HG02884 (cell line): ENCODE measurements at regions not wholly inside any gene's neighbourhood (a gene's known extent, or its start where the extent isn't known, plus 50 kb on each side); places are given as distances from the start of the nearest gene placed in this dataset.
"Not testable (repeated sequence)": the region's sequence is repeated elsewhere in the genome, so short reads cannot be mapped to it uniquely, and the experiment has no call there.

Experiments used
- ATAC-seq: cut with Tn5 transposase; IDR thresholded peaks from one replicate; pipeline ENCODE4 v1.9.1; 2021; ENCODE audit warnings: mild to moderate bottlenecking, moderate library complexity; ENCODE audit not compliant: unreplicated experiment

DNA sequence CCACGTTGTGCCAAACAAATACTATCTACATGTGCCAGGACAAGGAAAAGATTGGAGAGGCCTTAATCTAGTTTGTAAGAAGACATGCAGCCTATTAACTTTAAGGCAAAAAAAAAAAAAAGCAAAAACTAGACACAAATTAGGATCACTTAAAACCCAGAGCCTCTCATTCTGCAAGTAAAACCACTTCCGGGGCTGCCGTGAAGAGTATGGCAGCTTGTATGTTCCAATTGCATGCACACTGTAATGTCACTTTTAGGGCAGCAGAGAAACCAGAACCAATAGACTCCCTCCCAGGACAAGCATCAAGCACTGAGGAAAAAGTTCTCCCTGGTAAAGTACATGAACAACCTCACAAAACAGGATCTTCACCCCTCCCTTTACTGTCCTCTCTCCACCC lies 70.6 kb downstream of the RSL24D1 start:
- no peak for ATAC-seq

DNA sequence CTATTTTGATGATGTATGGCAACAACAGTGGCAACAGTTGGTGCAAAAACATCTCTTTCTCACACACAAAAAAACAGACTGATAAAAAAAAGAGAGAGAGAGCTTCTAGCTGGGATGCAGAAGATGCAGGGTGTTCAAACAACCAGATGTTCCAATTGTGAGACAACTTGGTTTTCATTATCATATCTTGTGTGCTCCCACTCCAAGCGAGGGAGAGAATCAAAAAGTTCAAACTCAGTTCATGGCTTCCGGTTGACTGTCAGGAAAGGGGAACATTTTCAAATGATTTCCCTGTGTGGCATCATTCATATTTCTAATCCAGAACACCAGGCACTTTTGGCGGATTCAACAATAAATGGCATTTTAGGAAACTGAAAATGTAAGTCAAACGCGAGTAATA lies 72.1 kb downstream of the RSL24D1 start:
- ATAC-seq, result no peak

DNA sequence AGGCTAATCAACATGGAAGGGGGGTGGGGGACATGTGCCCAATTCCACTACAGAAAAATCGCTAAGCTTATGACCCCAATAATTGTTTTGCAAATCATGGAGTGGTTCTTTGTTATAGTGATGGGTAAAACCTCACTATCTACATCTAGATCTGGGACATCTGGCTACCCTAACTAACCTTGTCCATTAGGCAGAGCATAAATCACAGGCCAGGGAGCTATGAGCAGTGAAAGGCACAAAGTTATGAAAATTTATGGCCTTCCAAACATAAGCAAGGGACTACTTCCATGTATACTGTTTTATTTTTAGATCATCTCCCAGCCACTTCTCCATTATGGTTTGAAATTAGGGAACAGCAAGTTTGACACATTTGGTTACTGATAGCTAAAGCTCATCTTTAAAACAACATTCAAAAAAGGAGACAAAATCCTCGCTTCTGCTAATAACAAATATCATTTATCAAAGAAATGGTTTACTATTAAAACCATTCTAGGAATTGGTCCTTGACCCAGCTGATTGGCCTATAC lies 78.3 kb downstream of the RSL24D1 start:
- ATAC-seq, result no peak

DNA sequence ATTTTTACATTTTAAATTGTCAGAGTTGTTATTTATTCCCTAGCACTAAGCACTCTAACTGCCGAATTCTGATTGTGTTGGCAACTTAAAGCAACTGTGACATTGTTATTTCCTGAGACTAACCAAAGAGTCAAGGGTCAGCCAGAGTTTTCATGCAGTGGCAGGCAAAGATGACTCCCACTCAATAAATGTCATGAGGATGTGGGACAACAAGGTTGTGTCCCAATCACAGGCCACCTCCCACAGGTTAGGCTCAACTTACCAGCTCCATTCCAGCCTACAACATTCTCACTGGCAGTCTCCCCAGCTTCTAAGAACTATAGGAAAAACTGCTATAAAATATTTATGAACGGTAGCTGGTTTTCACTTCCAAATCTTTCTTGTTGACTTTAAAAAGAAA lies 80.1 kb downstream of the RSL24D1 start:
- no peak for ATAC-seq

DNA sequence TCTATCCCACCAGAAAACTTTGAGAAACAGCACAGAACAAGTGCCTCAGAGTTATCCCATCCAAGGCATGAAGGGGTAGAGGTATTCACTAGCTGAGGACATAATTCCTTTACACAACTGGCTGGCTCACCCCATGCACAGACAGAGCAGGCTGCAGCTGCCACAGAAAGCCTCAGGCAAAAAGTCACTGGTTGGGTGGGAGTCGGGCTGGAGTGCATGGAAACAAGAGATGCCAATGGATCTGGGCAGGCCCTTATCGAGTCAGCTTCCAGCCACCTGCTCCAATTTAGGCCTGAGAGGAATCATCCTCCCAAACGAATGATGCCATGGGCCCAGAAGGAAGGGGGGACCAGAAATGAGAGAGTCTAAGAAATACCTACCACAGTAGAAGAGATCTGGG lies 83.0 kb downstream of the RSL24D1 start:
- ATAC-seq, result no peak

DNA sequence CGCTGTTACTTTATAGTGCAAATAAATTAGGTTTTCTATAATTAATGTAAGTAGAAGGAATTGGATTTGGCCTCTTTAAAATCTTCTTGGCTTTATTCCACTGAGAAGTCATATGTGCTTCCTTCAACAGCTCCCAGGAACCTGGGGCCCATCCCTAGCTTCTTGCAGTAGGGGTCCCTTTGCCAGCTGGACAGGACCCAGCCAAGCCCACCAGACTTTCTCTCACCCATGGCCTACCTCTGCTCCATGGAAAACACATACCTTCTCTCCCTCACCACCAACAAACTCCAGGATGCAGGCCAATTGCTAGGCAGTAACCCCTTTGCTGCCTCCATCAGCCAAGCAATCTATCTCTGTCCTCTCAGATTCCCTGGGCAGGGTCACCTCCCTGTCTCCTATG lies 84.0 kb downstream of the RSL24D1 start:
- ATAC-seq, result no peak

DNA sequence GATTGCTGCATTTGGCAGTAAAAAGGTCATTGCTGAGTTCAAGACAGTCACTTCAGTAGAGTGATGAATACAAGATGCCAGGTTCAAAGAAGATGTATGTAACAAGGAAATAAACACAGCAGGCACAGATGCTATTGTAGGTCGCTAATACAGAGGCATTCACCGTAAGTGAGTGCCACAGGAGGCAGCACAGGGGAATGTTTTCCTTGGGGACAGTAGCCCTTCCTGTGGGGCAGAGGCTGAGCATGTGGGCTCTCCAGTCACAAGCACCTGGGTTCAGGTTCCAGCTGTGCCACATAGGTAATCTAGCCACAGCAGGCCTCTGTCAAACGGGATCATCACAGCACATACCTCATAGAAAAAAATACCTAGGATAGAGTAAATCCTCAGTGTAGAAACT lies 86.3 kb downstream of the RSL24D1 start:
- no peak for ATAC-seq

DNA sequence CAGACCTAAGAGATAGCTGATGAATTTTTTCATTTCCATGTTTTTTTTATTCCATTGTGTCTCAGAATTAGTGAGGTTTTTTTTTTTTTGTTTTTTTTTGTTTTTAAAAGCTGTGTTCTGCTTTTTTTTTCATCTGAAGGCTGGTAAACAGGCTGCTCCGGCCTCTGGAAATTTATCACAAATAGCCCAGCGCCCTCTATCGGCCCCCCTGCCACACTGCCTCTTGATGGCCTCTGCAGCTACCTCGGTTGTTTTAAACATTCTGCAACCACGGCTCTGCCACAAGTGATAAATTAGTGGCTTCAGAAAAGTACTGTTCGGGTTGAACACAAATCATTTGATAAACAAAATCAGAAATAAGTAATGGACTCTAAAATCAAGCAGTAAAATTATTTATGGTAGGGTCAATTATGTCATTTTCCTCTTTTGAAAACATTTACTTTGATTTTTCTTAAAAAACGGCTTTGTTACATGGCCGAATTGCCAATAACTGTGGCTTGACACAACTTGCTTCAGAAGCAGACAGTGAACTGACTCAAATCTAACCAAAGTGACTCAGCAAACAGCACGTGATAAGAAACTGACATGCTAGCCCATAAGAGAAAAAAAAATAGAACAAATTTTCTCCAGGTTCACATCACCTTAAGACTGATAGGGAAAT lies 87.8 kb downstream of the RSL24D1 start:
- ATAC-seq, result peak; percentile 71

DNA sequence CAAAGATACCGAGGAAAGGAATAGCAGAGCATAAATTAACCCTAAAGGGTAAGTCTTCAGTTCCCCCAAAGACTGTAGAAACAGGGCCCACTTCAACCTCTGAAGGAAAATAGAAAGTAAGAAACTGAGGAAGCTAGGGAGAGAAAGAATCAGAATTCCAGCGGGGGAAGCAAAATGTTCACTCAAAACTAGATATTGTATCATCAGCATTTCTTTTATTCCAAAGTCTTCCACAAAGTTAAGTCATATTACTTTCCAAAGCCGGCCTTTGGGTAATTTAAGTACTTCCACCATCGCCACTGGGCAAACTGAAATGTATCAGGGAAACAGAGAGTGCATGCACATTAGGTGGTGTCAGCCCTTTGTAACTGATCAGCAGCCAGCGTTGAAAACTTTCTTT lies 88.3 kb downstream of the RSL24D1 start:
- no peak for ATAC-seq

DNA sequence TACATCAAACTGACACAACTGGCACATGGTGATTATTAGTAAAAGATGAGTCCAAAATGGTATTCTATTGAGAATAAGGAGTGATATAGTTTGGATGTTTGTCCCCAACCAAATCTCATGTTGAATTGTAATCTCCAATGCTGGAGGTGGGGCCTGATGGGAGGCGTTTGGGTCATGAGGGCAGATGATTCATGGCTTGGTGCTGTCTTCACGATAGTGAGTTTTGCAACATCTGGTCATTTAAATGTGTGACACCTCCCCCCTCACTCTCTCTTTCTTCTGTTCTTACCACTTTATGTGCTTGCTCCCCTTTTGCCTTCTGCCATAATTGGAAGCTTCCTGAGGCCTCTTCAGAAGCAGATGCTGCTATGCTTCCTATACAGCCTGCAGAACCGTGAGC lies 90.6 kb downstream of the RSL24D1 start:
- no peak for ATAC-seq

DNA sequence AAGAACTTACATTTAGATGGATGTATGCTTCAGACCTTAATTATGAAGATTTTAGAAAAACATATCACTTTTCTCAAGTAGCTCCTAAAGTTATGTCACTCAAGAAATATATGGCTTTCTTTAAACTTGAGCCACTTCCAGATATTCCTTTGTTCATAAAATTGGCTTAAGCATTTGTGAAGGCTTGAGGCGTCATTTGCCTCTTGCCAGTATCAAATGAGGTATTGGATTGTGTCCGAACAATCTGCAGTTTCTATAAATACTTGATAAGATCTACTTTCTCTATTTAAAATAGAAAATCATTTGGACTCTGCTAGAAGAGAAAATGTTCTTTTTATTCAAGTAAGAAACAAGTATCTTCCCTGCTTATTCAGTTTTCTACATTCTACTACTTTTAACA lies 102.6 kb downstream of the RSL24D1 start:
- ATAC-seq, result no peak

DNA sequence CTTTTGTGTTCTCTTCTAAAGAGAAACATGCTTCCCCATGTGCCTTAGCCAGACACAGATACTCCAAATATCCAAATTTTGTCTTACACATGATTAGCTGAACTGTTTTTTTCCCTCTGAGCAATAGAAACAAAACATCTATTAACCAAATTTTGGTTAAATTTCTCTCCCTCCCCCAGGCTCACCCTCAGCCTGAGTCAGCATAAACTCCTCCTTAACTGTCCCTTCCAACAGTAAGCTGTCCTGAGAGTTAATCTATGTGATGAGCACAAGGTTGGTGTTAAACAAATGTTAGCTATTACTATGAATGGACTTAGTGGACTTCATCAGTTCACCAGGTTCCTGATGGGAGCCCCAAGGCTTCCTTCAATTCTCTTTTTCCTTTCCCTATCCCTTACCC lies 108.5 kb downstream of the RSL24D1 start:
- ATAC-seq, result no peak

DNA sequence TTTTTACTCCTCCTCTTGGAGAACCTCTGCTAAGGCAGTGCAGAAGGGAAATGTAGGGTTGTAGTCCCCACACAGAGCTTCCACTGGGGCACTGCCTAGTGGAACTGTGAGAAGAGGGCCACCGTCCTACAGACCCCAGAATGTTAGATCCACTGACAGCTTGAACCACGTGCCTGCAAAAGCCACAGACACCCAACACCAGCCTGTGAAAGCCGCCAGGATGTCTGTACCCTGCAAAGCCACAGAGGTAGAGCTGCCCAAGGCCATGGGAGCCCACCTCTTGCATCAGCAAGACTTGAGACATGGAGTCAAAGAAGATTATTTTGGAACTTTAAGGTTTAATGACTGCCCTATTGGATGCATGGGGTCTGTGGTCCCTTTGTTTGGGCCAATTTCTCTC lies 112.1 kb downstream of the RSL24D1 start:
- no peak for ATAC-seq

DNA sequence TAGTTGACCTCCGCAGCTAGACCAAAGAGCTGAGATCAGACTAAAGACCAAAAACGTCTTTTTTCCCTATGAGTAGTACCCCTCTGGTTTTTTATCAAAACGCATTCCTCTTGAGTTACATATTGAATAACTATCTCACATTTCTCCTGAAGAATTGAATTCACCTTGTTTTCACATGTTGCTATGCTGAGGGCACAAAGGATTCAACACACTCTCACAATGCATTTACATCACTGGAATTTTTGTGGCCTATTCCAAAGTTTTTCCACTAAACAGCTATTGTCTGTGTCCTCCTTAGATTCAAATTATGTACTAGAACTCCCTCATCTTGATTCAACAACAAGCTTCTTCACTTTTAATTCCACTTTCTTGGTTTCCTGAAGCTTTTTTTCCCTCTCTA lies 112.5 kb downstream of the RSL24D1 start:
- ATAC-seq, result no peak

DNA sequence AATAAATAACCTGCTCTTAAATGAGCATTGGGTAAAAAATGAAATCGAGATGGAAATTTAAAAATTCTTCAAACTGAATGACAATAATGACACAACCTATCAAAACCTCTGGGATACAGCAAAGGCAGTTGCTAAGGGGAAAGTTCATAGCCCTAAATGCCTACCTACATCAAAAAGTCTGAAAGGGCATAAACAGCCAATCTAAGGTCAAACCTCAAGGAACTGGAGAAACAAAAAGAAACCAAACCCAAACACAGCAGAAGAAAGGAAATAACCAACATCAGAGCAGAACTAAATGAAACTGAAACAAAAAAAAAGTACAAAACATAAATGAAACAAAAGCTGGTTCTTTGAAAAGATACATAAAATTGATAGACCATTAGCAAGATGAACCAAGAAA lies 119.7 kb downstream of the RSL24D1 start:
- ATAC-seq, result not testable (repeated sequence)

DNA sequence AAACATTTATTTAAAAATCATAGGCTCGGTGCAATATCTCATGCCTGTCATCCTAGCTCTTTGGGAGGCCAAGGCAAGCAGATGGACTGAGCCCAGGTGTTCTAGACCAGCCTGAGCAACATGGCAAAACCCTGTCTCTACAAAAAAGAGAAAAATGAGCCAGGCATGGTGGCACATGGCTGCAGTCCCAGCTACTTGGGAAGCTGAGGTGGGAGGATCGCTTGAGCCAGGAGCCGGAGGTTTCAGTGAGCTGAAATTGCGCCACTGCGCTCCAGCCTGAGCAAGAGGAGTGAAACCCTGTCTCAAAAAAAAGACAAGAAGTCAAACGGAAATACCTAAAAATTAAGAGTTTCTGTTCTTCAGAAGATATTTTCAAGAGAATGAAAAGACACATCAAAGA lies 122.3 kb downstream of the RSL24D1 start:
- no peak for ATAC-seq

DNA sequence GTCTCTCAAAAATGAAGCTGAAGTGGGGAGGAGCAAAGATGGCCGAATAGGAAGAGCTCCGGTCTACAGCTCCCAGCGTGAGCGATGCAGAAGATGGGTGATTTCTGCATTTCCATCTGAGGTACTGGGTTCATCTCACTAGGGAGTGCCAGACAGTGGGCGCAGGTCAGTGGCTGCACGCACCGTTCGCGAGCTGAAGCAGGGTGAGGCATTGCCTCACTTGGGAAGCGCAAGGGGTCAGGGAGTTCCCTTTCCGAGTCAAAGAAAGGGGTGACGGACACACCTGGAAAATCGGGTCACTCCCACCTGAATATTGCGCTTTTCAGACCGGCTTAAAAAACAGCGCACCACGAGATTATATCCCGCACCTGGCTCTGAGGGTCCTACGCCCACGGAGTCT lies 132.8 kb downstream of the RSL24D1 start:
- ATAC-seq, result not testable (repeated sequence)

DNA sequence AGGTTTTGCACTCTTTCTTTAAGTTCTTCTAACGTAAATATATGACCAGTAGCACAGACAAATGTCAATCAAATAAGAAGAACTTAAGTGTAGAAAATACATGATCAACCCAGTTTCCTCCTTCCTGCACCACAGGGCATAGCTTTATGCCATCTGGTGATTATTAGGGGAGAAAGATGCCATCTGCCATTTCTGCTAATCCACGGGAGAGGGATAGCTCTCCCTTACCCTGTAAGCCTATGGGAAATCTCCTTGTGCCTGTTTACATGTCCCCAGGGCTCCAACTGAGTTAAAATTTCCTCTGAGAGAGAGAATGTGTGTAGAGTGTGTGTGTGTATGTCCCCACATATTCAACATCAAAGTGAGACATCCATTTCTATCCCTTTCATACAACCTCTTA lies 135.9 kb downstream of the RSL24D1 start:
- ATAC-seq, result no peak

DNA sequence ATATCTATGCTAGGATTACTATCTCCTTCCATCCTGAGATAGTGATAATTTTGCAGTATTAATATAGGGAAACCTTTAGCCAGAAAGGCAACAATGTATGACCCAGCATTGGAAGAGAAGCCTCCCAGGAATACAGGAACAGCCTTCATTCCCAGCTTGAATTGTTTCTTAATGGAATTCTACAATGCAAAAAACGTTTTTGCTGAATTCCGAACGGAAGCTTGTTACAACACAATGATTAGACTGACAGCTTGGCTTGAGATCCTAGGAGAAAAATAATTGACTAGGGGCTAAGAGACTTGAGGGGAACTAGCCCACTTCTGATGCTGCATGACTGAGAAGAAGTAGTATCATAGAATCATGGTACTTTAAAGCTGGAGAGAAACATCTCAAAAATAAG lies 140.2 kb downstream of the RSL24D1 start:
- no peak for ATAC-seq

DNA sequence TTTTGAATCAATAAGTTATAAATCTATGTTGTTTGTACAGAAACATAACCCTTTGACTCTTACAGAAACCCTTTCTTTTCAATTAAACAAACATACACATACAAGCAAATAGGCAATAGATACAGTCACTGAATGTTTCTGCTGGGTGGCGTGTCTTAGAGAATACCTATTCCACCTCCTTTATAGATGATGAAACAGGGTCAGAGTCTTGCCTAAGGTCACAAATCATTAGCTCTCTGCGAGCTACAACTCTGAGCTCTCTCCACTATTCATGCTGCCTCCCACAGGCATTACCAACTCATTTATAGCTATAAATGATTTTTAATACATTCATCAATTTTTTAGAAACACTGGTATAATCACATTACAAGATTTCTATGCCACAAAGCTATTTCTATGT lies 152.6 kb downstream of the RSL24D1 start:
- ATAC-seq, result no peak

DNA sequence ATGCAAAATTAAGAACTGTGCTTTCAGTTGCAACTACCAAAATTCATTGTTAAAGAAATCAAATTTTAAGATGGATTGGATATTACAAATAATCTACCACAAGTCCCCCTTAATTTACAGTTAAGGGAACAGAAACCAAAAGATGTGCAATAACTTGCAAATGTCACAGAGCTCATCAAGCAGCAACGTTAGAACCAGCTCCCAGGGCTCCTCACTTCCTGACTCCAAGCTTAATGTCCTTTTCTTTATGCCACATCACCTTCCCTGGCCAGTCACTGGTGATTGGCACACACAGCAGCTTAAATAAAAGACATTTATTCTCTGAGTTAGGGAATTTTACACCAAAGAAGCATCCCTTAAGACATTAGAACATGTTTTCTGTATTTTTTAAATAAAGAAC lies 159.7 kb downstream of the RSL24D1 start:
- ATAC-seq, result no peak

DNA sequence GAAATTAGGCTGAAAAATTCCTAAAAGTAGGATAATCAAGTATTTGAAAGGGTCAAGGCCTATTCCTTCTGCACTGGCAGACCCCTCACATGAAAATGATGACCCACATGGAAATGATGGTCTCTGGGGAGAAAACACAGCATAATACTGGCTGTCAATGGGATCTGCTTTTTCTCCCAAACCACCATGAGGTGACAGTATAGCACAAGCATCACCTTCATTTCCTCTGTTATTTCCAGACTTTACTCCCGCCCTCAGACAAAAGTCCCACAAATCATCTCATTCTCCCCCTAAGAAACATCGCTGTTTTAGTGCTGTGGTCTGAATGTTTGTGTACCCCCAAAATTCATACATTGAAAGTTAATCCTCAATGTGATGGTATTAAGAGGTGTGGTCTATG lies 161.0 kb downstream of the RSL24D1 start:
- ATAC-seq, result no peak

DNA sequence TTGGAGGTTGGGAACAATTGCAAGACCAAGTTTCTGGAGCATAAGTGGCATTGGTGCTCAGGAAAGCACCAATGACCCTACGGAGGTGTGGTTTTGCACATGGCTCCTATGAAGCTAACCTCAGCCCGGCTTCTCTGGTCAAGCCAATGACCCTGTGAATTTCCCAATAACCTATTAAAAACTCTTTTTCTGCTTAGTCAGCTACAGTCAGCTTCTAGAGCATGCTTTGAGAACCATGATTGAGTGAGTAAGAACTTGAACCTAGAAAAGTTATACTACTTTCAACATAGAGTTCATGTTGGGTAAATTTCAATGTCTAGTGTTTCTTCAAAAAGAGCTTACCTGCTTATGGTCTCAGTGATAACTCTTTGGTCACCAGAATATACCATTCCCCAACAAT lies 163.2 kb downstream of the RSL24D1 start:
- no peak for ATAC-seq
